ENCODE measurements at regions not wholly inside any gene's neighbourhood (a gene's known extent, or its start where the extent isn't known, plus 50 kb on each side); places are given as distances from the start of the nearest gene placed in this dataset.

DNA sequence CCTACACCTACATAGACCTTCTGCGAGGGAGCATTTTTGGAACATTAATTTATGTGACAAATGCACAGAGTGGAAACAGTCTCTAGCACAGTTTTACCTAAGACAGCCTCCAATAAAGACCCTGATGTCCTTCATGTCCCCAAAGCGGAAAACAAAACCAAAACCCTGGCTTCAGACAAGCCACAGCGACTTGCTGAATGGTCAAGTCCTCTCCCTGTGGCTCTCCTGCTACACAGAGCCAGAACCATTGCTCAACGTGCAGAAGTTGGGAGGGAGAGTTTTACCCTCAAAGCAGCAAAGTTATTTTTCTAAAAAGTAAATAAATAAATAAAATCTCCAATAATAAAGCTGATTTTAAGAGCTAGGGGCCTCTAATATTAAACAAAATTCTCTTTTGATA lies 135.0 kb upstream of the TMEM132C start:
- no peak overlapping the region for H3K4me3 ChIP-seq (ENCODE audit: severe bottlenecking)
- H3K4me1 ChIP-seq (ENCODE audit: insufficient read depth, poor library complexity, severe bottlenecking), result no peaks in the 10 kb centered on the region
- TF ChIP-seq, protein P1, sequence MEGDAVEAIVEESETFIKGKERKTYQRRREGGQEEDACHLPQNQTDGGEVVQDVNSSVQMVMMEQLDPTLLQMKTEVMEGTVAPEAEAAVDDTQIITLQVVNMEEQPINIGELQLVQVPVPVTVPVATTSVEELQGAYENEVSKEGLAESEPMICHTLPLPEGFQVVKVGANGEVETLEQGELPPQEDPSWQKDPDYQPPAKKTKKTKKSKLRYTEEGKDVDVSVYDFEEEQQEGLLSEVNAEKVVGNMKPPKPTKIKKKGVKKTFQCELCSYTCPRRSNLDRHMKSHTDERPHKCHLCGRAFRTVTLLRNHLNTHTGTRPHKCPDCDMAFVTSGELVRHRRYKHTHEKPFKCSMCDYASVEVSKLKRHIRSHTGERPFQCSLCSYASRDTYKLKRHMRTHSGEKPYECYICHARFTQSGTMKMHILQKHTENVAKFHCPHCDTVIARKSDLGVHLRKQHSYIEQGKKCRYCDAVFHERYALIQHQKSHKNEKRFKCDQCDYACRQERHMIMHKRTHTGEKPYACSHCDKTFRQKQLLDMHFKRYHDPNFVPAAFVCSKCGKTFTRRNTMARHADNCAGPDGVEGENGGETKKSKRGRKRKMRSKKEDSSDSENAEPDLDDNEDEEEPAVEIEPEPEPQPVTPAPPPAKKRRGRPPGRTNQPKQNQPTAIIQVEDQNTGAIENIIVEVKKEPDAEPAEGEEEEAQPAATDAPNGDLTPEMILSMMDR (IDR thresholded peaks at IDR 0.05; ENCODE audit: poor library complexity, severe bottlenecking), result no peak
- peaks cover 3% of the 10 kb centered on the region for H3K9me3 ChIP-seq (ENCODE audit: severe bottlenecking)
- no peaks in the 10 kb centered on the region for H3K36me3 ChIP-seq (ENCODE audit: low read depth)
- no peaks in the 10 kb centered on the region for H3K27me3 ChIP-seq (ENCODE audit: insufficient read depth, poor library complexity, severe bottlenecking)
- no peak for ATAC-seq (ENCODE audit: low read depth)
- no peak overlapping the region for H3K27ac ChIP-seq (ENCODE audit: poor library complexity, severe bottlenecking)
- no peak for DNase-seq (ENCODE audit: low spot score)

DNA sequence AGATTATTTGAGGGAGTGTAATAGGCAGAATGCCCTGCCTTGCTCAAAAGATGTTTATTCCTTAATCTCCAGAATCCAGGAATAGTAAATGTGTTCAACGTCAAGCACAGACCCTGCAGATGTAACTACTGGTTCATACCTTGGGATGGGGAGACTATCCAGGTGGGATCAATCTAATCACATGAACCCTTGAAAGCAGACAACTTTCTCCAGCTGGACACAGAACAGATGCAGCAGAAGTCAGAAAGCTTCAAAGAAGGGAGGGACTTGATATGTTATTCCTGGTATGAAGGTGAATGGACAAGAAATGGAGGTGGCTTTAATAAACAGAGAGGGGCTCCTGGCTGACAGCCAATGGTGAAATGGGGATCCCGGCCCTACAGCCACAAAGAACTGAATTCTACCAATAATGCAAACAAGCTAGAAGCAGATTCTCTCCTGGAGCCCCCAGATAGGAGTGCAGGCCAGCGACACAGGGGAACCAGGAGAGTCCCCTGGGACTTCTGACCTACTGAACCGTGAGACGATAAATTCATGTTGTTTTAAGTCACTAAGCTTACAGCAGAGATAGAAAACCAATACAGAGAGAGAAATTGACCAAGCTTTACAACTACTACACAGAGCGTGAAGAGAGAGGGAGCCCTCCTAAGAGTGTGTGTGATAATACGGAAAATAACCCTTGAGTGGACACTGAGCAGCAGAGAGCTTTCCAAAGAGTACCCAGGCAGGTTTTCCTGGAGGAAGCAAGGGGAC lies 133.5 kb upstream of the TMEM132C start:
- H3K4me1 ChIP-seq (ENCODE audit: insufficient read depth, poor library complexity, severe bottlenecking), result no peaks in the 10 kb centered on the region
- no peaks in the 10 kb centered on the region for H3K27me3 ChIP-seq (ENCODE audit: insufficient read depth, poor library complexity, severe bottlenecking)
- no peak for ATAC-seq (ENCODE audit: low read depth)
- TF ChIP-seq, protein P1 (IDR thresholded peaks at IDR 0.05; ENCODE audit: poor library complexity, severe bottlenecking), result no peak
- H3K36me3 ChIP-seq (ENCODE audit: low read depth), result no peaks in the 10 kb centered on the region
- DNase-seq (ENCODE audit: low spot score), result no peak
- peaks cover 3% of the 10 kb centered on the region for H3K9me3 ChIP-seq (ENCODE audit: severe bottlenecking)
- H3K4me3 ChIP-seq (ENCODE audit: severe bottlenecking), result no peak overlapping the region
- no peak overlapping the region for H3K27ac ChIP-seq (ENCODE audit: poor library complexity, severe bottlenecking)

DNA sequence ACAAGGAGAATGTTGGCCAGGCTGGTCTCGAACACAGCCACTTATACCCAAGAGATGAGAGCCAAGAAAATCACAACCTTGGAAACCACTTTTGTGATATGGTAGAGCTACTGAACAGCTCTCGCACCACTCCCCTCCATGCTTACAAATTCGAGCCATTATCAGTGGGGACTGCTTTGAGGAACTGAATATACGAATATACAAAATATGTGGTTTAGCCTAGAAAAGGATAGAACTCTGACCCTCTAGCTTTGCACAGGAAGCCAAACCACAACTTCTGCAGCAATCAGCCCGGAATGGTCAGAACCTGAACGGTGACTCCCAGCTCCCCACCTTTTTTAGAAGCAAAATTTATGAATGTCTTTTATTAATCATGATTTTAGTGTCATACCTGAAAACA lies 129.8 kb upstream of the TMEM132C start:
- H3K9me3 ChIP-seq (ENCODE audit: severe bottlenecking), result no peaks in the 10 kb centered on the region
- DNase-seq (ENCODE audit: low spot score) (no peak), ATAC-seq (ENCODE audit: low read depth) (no peak)
- TF ChIP-seq, protein P1 (IDR thresholded peaks at IDR 0.05; ENCODE audit: poor library complexity, severe bottlenecking), result no peak
- no peak overlapping the region for H3K27ac ChIP-seq (ENCODE audit: poor library complexity, severe bottlenecking)
- no peak overlapping the region for H3K4me3 ChIP-seq (ENCODE audit: severe bottlenecking)
- H3K27me3 ChIP-seq (ENCODE audit: insufficient read depth, poor library complexity, severe bottlenecking), result no peaks in the 10 kb centered on the region
- no peaks in the 10 kb centered on the region for H3K36me3 ChIP-seq (ENCODE audit: low read depth)
- no peaks in the 10 kb centered on the region for H3K4me1 ChIP-seq (ENCODE audit: insufficient read depth, poor library complexity, severe bottlenecking)

DNA sequence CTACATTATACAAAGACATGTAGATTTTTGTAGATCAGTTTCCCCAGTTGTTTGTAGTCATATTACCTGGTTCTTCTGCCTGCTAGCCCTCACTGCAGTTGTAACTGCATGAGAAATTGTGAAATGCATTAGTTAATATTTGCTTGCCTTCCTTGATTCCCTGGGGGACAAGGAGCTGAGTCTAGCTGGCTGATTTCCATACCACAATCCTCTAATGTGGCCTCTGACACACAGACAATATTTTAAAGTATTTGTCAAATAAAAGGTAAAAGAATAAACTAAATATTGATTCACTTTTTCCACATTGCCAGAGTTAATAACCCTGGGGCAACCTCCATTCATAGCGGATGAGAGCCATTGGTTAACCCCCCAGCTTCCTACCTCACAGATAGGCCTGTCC lies 128.8 kb upstream of the TMEM132C start:
- H3K27ac ChIP-seq (ENCODE audit: poor library complexity, severe bottlenecking), result no peak overlapping the region
- no peaks in the 10 kb centered on the region for H3K27me3 ChIP-seq (ENCODE audit: insufficient read depth, poor library complexity, severe bottlenecking)
- no peaks in the 10 kb centered on the region for H3K4me1 ChIP-seq (ENCODE audit: insufficient read depth, poor library complexity, severe bottlenecking)
- no peak overlapping the region for H3K4me3 ChIP-seq (ENCODE audit: severe bottlenecking)
- TF ChIP-seq, protein P1 (IDR thresholded peaks at IDR 0.05; ENCODE audit: poor library complexity, severe bottlenecking), result no peak
- 0 out of 3 replicates have a peak, but pooled peaks have one; percentile 42 for ATAC-seq (ENCODE audit: low read depth)
- H3K36me3 ChIP-seq (ENCODE audit: low read depth), result no peaks in the 10 kb centered on the region
- no peaks in the 10 kb centered on the region for H3K9me3 ChIP-seq (ENCODE audit: severe bottlenecking)
- DNase-seq (ENCODE audit: low spot score), result no peak

DNA sequence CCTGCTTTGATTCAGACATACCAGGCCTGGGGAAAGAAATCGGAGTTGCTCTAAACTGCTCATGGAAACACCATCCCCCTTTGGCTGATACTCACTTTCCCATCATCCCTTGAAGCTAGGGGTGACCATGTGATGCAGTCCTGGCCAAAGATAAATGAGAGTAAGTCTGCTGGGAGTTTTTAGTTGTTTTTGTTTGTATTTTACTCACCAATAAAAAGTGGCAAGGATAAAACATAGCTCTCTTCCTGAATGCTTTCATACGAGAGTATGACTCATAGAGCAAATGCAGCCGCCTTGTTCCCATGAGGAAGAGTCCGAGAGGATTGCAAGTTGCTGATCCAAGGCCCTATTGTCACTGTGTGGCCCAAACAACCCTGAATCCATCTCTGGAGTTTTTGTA lies 126.4 kb upstream of the TMEM132C start:
- Histone ChIP-seq H3K27me3 (ENCODE audit: insufficient read depth, poor library complexity, severe bottlenecking) (no peaks in the 10 kb centered on the region), H3K4me3 (ENCODE audit: severe bottlenecking) (no peak overlapping the region), H3K27ac (ENCODE audit: poor library complexity, severe bottlenecking) (no peak overlapping the region), H3K36me3 (ENCODE audit: low read depth) (no peaks in the 10 kb centered on the region), H3K4me1 (ENCODE audit: insufficient read depth, poor library complexity, severe bottlenecking) (no peaks in the 10 kb centered on the region), H3K9me3 (ENCODE audit: severe bottlenecking) (no peaks in the 10 kb centered on the region)
- TF ChIP-seq, protein P1 (IDR thresholded peaks at IDR 0.05; ENCODE audit: poor library complexity, severe bottlenecking), result no peak
- DNase-seq (ENCODE audit: low spot score), result no peak
- ATAC-seq (ENCODE audit: low read depth), result no peak; the same call in 2 of the 3 replicates
